GM13977 (cell line): ENCODE measurements at regions not wholly inside any gene's neighbourhood (a gene's known extent, or its start where the extent isn't known, plus 50 kb on each side); places are given as distances from the start of the nearest gene placed in this dataset.

ENCODE experiments used
- DNase-seq: peaks from one replicate; pipeline ENCODE4 v3.0.0; 2012; ENCODE audit warnings: low spot score
- CTCF ChIP-seq: IDR thresholded peaks from 2 replicates; pipeline ENCODE4 v1.5.1; 2012; ENCODE audit warnings: mild to moderate bottlenecking, control low read depth; ENCODE audit not compliant: insufficient read depth; ENCODE audit errors: extremely low read depth, missing control alignments
- in situ Hi-C: fragments of 300-500 bp; cut with MboI; formaldehyde crosslinking; loops from one replicate; pipeline ENCODE4 v1.12.0; 2022; ENCODE audit warnings: low sequenced_read_pairs, low pct_unique_long_range_greater_than_20kb, mixed read lengths, inconsistent platforms; ENCODE audit not compliant: unreplicated experiment

- no peak for DNase-seq
- no peak for TF ChIP-seq CTCF
- in situ Hi-C loops: no loop called here
Measured at GRCh38 chr4:29571322-29571721, 1148.8 kb upstream of the PCDH7 start.

GRCh38 chr4:29578329-29578728, 1141.8 kb upstream of the PCDH7 start:
- no peak for TF ChIP-seq CTCF
- no peak for DNase-seq
- in situ Hi-C loops: no loop called here

GRCh38 chr4:29581457-29581856, 1138.7 kb upstream of the PCDH7 start:
- no peak for TF ChIP-seq CTCF
- in situ Hi-C loops: no loop called here
- no peak for DNase-seq

GRCh38 chr4:29588617-29589016, 1131.6 kb upstream of the PCDH7 start:
- in situ Hi-C loops: no loop called here
- DNase-seq: no peak
- TF ChIP-seq CTCF: no peak

- no peak for DNase-seq
- TF ChIP-seq CTCF: no peak
- in situ Hi-C loops: no loop called here
Measured at GRCh38 chr4:29596228-29596627, 1123.9 kb upstream of the PCDH7 start.

- no peak for TF ChIP-seq CTCF
- DNase-seq: no peak
- in situ Hi-C loops: no loop called here
Measured at GRCh38 chr4:29619168-29619567, 1101.0 kb upstream of the PCDH7 start.

GRCh38 chr4:29632199-29632598, 1088.0 kb upstream of the PCDH7 start:
- in situ Hi-C loops: no loop called here
- TF ChIP-seq CTCF: no peak
- DNase-seq: no peak
